GM18505 (cell line): ENCODE measurements at regions not wholly inside any gene's neighbourhood (a gene's known extent, or its start where the extent isn't known, plus 50 kb on each side); places are given as distances from the start of the nearest gene placed in this dataset.

Source experiments
- ATAC-seq: cut with Tn5 transposase; IDR thresholded peaks from one replicate; pipeline ENCODE4 v1.9.1; 2021; ENCODE audit not compliant: unreplicated experiment
- POLR2A ChIP-seq: IDR thresholded peaks from 4 replicates; pipeline ENCODE4 v1.6.1; 2011; ENCODE audit warnings: borderline replicate concordance; ENCODE audit not compliant: insufficient read depth, insufficient read length; ENCODE audit errors: extremely low read depth

DNA sequence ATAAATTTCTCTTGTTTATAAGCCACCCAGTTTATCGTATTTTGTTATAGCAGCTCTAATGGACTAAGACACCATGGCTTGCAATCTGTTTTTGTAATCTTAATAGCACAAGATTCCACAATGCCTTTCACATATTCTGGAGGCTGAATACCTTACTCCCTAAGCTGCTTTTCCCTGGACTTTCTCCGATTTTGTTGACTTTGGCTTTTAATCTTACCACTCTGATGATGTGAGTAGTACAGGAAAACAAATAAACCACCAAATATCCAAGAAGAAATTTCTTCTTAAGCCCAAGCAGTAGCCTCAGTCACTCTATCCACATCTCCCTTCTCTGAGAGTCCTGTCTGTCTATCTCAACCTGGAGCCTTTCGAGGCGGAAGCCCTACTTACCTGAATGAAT, 838.6 kb downstream of the LTN1 start:
- ATAC-seq = no peak
- no peak for TF ChIP-seq POLR2A

DNA sequence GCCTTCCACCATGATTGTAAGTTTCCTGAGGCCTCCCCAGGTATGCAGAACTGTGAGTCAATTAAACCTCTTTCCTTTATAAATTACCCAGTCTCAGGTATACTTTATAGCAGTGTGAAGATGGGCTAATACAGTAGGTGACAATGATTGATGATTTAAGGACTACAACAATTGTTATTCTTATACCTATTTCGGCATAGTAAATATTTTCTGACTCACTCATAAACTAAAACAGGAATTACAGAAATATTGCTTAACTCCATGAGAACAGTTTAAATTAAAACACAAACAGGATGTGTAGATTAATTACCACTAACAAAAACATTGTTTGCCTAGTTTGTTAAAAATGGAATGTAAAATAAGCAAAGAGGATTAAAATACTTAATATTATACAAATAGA, 839.9 kb downstream of the LTN1 start:
- no peak for TF ChIP-seq POLR2A

DNA sequence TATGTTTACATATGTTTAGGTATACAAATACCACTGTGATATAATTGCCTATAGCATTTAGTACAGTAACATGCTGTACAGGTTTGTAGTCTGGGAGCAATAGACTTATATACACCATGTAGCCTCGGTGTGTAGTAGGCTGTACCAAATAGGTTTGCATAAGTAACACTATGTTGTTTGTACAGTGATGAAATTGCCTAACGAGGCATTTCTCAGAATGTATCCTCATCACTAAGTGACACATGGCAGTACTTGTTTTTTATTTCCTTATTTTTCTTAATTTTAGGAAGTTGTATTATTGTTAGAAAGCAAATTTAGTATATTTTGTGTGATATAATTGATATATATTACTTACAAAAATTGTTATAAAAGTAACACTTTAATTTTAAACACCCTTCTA, 840.9 kb downstream of the LTN1 start:
- no peak for ATAC-seq
- no peak for TF ChIP-seq POLR2A

More for the DNA sequence above, 839.9 kb downstream of the LTN1 start:
- no peak for ATAC-seq

DNA sequence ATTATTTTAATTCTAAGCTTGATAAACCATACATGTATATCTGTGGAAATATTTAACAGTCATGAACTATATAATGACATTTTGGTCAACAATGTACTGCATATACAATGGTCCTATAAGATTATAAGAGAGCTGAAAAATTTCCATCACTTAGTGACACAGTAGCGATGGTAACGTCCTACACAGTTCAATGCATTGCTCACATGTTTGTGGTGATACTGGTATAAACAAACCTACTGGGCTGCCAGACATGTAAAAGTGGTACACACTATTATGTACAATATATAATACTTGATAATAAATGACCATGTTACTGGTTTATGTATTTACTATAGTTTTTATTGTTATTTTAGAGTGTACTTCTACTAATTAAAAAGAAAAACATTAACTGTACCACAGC, 841.9 kb downstream of the LTN1 start:
- TF ChIP-seq POLR2A = no peak
- no peak for ATAC-seq

DNA sequence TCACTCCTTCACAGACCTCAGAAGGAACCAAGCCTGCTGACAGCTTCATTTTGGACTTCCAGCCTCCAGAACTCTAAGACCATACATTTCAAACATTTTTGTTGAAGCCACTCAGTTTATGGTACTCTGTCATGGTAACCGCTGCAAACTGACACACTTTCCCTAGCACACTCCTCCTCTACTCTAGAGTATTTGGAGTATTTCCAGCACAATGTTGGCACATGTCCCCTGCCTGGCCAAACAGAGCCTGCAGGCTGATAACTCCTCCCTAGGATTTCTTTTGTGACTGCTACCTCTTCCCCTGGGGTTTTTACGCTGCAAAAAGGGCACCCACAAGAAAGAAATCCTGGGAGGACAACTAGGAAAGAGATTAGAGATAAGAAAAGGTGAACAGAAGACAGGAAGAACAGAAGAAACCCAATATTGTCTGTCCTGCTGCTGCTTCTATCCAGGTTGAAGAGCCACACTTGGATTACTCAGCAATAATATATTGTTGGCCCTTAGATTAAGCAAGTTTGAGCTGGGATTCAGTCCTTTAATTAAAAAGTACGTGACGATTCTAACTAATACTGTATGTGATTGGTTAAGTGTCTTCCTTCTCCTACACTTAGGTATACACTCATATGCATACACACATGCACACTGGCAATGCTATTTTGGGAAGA, 844.1 kb downstream of the LTN1 start:
- ATAC-seq = no peak

DNA sequence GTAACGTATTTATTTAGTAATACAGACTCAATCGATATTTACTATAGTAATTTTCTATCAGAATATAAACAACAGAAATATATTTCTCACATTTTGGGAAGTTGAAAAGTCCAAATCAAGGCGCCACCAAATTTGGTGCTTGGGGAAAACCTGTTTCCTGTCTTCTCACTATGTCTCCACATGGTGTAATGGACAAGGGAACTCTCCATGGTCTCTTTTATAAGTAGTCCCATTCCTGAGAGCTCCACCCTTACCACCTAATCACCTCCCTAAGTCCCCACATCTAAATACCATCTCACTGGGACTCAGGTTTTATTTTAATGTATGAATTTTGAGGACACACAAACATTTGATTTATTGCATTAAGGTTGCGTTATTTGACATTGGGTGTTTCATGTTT, 848.0 kb downstream of the LTN1 start:
- TF ChIP-seq POLR2A = no peak
- no peak for ATAC-seq

More for the DNA sequence above, 844.1 kb downstream of the LTN1 start:
- TF ChIP-seq POLR2A = no peak

DNA sequence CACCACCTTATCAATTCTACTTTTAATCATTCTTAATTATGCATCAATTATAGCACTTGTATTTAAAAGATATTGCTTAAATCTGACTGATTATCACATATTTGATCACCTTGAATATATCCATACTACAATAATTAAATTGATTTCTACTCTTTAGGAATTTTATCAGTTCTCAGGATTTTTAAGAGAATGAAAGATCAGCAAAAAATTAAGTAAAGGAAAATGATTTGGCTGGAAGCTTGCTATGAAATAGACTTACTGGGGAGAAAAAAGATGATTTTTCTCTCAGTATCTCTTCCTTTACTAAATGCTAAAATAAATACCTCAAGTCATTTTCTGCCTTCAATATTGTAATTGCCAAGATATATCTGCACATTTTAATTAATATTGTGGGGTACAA, 848.6 kb downstream of the LTN1 start:
- no peak for ATAC-seq
- no peak for TF ChIP-seq POLR2A

DNA sequence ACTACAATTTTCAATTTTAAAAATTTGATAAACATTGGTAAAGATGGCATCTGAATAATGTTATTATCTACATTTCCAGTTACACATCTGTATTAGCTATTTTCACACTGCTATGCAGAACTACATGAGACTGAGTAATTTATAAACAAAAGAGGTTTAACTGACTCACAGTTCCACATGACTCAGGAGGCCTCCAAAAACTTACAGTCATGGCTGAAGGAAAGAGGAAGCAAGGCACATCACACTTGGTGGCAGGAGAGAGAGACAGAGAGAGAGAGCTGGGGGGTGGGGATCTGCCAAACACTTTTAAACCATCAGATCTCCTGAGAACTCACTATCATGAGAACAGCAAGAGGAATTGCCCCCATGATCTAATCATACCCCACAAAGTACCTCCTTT, 850.0 kb downstream of the LTN1 start:
- no peak for TF ChIP-seq POLR2A
- ATAC-seq = no peak

DNA sequence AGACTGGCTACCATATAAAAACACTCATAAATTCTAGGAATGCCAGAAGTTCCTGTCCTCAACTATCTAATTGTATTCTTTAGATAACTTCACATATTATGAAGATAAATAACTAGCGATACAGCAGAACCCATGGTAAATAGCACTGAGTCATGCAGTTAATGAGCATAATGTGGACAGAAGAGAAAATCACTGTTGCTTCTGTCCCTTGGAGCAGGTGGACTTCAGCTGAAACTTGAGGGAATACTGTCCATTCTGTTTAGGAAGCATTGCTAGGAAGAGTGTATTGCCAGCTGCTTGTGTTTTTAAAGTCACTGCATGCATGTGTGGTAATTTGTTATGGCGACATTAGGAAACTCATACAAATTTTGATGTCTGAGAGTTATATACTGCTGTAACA, 854.4 kb downstream of the LTN1 start:
- no peak for ATAC-seq
- TF ChIP-seq POLR2A = no peak

DNA sequence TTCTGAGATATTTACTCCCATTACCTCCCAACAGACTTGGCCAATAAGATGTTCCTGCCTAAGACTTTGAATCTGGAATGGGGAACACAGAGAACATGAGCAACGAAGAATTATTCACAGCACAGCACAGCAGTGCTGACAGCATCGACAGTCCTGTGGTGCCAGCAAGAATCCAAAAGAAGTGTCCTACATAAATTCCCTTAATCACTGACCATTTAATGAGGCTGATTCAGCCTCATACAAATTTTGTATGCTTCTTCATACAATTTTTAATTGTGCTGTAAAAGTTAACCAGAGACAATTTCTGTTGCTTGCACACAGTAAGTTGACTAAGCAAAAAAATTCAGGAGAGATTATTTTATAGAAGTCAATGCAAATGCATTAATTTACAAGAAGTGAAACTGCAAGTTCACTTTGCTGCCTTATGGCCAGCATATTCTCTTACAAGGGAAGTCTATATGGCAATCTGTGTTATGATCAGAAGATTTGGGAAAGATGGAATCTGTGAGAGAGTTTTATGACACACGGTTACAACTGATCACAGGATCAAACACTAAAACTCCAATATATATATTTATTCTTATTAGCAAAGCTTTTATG, 855.9 kb downstream of the LTN1 start:
- no peak for TF ChIP-seq POLR2A
- no peak for ATAC-seq

DNA sequence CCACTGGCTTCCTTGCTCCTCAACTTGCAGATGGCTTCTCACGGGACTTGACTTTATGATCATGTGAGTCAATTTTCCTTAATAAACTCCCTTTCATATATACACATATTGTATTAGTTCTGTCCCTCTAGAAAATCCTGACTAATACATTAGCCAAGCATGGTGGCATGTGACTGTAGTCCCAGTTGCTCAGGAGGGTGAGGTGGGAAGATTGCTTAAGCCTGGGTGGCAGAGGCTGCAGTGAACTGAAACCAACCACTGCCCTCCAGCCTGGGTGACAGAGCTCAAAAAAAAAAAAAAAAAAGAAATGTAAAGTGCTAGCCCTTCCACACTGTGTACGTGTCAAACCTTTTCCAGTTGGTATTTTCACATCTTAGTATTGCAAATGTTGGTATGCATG, 857.0 kb downstream of the LTN1 start:
- no peak for TF ChIP-seq POLR2A
- no peak for ATAC-seq

DNA sequence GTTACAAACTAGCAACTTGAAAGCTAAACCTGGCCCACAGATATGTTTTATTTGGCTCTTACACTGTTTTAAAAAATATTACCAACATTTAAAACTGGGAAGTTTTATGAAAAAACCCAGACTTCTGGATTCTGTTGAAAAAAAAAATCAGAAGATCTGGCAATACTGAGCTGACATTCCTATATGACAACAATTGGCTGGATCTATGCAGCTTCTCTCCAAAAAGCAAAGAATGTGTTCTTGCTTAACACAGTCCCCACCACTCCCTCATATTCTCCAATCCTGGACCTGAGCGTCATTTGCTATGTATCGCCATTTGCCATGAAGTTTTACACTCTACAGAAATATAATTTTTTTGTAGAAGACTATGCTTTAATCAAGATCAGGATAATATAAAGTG, 859.6 kb downstream of the LTN1 start:
- TF ChIP-seq POLR2A = no peak
- ATAC-seq = no peak

DNA sequence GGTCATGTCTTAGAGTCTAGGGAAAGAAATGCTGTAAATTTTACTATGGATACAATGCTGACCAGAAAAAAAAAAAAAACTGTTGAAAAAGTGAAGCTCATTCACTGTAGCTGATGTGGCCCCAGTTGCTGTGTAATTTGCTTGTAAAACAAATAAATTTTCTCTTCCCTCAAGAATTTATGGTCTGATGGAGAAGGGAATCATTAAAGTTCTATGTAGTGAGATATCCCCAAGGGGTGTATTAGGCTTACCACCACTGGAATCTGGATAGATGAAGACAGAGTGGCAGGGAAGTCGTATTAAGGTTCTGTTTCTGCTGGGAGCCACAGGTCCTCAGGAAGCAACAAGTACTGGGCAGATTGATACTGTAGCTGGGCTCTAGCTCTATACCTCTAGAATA, 860.0 kb downstream of the LTN1 start:
- no peak for TF ChIP-seq POLR2A
- ATAC-seq = no peak

DNA sequence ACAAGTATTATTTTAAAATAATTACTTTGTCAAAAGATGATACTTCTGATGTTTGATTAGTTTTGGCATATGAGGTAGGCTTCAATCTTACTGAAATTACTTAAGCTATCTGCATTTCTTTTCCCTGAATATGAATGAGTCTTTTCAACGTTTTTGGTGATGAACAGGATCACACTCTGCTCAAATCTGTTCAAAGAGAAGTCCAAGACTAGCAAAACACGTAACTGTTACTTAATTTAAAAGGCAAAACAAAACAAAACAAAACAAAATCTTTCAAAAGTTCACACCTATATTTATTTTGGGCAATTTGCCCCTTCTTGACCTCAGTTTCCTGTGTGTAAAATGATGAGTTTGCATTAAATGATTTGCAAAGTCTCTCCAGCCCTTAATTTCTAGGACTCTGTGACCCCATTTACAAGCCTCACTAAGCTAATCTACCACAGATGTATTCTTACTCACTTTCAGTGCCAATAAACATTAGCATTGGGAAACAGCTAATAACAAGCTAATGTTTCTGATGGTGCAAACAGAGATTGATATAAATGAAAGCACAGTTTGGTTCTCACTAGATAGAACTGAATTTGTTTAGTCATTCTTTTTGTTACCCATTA, 865.4 kb downstream of the LTN1 start:
- no peak for TF ChIP-seq POLR2A

More for the DNA sequence above, 865.4 kb downstream of the LTN1 start:
- ATAC-seq = no peak
